Cortex of kidney (tissue), 1 donor: ENCODE measurements at regions not wholly inside any gene's neighbourhood (a gene's known extent, or its start where the extent isn't known, plus 50 kb on each side); places are given as distances from the start of the nearest gene placed in this dataset.
"Not testable (repeated sequence)": the region's sequence is repeated elsewhere in the genome, so short reads cannot be mapped to it uniquely, and the experiment has no call there.

Source experiments
- DNase-seq: peaks from one replicate; lab custom pipeline; 2025; lab: John Stamatoyannopoulos, UW

DNA sequence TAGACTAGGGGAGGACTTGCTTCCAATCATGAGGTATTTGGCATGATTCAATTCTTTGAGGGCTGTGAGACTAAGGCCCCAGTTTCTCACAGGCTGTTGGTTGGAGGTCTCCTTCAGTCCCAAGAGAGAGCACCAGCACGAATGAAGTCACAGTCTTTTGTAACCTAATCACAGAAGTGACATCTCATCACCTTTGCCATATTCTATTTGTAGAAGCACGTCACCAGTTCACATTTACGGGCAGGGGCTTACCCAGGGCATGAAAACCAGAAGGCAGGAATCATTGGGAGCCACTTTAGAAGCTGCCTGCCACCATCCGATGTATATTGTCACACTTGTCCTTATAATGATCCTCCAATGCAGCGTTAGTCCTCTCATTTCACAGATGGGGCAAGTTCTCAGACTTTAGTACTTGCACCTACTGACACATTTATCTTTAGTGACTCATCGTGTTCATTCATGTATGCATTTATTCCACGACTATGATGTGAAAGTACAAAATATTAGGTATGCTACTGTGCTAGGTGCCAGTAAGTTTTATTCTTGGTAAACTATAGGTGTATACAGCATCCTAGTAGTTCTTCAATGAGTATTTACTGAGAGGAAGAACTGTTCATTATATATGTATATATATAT, 163.8 kb upstream of the PGRMC2 start:
- DNase-seq: no peak

GRCh38 chr4:128450326-128451120, 162.9 kb upstream of the PGRMC2 start:
- DNase-seq: no peak

- no peak for DNase-seq
Measured at GRCh38 chr4:128449251-128449650, 161.6 kb upstream of the PGRMC2 start.

DNA sequence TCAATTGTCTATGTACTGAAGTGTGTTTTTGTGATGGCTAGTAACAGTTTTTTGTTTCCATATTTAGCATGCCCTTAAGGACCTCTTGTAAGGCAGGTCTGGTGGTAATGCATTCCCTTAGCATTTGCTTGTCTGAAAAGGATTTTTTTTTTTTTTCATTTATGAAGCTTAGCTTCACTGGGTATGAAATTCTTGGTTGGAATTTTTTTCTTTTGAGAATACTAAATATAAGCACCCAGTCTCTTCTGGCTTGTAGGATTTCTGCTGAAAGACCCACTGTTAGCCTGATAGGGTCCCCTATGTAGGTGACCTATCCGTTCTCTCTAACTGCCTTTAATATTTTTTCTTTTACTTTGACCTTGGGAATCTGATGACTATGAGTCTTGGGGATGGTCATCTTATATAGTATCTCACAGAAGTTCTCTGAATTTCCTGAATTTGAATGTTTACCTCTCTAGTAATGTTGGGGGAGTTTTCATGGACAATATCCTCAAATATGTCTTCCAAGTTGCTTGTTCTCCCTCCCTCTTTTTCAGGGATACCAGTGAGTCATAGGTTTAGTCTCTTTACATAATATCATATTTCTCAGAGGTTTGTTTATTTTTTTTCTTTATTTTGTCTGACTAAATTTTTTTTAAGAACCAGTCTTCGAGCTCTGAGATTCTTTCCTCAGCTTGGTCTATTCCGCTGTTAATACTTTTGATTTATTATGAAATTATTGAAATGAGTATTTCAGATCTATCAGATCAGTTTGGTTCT, 157.1 kb upstream of the PGRMC2 start:
- no peak for DNase-seq

- no peak for DNase-seq
Measured at GRCh38 chr4:128440923-128441322, 153.3 kb upstream of the PGRMC2 start.

- DNase-seq: not testable (repeated sequence)
Measured at GRCh38 chr4:128437023-128437422, 149.4 kb upstream of the PGRMC2 start.

DNA sequence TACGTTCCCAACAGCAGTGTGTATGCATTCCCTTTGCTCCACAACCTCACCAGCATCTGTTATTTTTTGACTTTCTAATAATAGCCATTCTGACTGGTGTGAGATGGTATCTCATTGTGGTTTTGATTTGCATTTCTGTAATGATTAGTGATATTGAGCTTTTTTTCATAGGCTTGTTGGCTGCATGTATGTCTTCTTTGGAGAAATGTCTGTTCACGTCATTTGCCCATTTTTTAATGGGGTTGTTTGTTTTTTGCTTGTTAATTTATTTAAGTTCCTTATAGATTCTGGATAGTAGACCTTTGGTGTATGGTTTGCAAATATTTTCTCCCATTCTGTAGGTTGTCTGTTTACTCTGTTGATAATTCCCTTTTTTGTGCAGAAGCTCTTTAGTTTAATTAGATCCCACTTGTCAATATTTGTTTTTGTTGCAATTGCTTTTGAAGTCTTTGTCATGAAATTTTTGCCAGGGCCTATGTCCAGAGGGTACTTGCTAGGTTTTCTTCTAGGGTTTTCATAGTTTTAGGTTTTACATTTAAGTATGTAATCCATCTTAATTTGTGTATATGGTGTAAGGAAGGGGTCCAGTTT, 141.5 kb upstream of the PGRMC2 start:
- DNase-seq: not testable (repeated sequence)

DNA sequence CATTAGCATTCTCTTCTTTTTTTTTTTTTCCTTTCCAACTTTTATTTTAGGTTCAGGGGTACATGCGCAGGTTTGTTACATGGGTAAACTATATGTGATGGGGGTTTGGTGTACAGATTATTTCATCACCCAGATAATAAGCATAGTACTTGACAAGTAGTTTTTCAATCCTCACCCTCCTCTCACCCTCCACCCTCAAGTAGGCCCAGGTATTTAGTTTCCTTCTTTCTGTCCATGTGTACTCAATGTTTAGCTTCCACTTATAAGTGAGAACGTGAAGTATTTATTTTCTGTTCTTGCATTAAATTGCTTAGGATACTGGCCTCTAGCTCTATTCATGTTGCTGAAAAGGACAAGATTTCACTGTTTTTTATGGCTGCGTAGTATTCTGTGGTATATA, 140.8 kb upstream of the PGRMC2 start:
- DNase-seq: no peak

DNA sequence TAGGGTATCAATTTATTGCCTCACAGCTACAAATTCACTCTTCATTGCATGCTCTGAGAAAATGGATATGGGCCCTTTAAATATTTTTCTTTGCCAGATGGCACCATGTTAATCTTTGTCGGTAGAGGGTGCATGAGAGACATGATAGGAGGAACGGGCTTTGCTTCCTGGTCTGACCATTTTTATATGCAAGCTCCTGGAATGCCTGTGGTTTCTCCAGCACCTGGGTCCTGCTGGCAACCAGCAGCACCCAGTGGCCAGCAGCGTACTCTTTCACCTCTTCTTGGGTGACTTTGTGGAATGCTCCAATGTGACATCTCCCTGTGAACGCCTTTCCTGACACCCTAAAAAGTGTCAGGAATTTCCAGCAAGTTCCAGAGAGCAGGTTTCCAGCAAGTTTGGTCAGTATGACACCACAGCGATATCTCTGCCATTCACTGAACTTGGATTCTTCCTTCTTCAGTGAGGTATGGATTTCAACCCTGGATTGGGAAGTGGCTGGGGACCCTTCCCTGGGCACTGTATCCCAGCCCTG, 140.3 kb upstream of the PGRMC2 start:
- no peak for DNase-seq

GRCh38 chr4:128424527-128425497, 137.2 kb upstream of the PGRMC2 start:
- DNase-seq: no peak

DNA sequence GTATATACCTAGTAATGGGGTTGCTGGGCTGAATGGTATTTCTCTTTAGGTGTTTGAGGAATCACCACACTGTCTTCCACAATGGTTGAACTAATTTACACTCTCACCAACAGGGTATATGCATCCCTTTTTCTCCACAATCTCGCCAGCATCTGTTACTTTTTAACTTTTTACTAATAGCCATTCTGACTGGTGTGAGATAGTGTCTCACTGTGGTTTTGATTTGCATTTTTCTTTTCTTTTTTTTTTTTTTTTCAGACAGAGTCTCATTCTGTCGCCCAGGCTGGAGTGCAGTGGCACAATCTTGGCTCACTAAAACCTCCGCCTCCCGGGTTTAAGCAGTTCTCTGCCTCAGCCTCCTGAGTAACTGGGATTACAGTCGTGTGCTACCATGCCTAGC, 134.7 kb upstream of the PGRMC2 start:
- not testable (repeated sequence) for DNase-seq

DNA sequence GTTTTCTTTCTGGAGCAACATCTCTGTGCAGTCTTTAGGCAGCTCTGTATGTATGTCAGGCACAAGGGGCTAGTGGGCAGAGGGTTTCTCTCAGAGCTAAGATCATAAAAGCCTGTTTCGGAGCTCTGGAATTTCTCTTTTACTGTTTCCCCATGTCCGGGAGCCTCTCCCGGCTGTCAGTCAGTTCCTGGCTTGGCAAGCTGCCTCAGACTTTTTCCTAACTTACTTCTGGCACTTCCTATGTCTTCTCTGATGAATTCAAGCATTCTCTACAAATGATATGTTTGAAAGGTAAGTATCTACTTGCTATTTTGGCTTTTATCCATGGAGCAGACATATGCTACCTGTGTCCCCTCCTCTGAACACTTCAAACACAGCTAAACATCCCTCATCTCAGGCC, 129.3 kb upstream of the PGRMC2 start:
- no peak for DNase-seq

DNA sequence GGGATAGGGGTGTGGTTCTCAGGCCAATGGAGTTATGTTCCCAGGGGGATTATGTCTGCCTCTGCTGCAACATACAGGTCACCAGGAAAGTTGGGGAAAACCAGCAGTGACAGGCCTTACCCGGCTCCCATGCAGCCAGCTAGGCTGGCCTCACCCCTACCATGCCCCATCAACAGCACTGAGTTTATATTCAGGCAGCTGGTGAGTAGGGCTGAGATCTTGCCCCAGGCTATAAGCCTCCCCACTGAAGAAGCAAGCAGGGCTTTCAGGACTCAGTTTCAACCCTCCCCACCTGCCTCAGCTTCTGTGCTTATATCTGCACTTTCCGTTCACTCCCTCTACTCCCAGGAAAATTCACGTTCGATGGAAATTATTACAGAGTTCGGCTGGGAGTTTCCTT, 122.4 kb upstream of the PGRMC2 start:
- no peak for DNase-seq

DNA sequence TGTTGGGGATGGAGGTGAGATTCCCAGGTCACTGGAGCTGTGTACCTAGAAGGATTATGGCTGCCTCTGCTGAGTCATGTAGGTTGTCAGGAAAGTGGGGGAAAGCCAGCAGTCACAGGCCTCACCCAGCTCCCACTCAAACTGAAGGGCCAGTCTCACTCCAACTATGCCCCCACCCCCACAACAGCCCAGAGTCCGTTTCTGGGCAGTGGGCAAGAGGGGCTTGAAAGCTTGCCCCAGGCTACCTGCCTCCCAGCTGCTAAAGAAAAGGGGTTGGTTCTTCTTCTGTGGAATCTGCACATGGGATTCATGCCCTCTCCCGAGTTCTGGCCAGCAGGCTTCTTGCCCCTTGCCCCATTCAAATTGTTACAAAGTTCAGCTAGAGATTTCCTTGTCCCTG, 116.0 kb upstream of the PGRMC2 start:
- DNase-seq: no peak

DNA sequence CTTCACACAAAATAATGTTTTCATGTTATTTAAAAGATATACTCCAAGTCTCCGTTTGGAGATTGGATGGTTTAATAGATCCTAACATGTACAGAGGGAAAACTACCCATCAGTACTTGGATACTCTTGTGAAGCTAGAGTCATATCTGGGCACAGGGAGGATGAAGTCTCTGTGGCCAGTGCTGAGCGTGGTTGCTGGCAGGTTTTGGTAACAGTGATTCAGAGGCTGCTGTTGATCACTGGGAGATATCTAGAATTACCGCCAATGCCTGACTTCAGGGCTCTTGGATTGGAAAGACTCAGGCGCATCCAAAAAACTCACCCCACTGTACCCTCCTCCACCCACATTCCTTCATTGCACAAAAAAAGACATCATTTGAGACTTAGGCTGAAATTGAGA, 107.2 kb upstream of the PGRMC2 start:
- DNase-seq: no peak

GRCh38 chr4:128393101-128393704, 105.6 kb upstream of the PGRMC2 start:
- DNase-seq: no peak

DNA sequence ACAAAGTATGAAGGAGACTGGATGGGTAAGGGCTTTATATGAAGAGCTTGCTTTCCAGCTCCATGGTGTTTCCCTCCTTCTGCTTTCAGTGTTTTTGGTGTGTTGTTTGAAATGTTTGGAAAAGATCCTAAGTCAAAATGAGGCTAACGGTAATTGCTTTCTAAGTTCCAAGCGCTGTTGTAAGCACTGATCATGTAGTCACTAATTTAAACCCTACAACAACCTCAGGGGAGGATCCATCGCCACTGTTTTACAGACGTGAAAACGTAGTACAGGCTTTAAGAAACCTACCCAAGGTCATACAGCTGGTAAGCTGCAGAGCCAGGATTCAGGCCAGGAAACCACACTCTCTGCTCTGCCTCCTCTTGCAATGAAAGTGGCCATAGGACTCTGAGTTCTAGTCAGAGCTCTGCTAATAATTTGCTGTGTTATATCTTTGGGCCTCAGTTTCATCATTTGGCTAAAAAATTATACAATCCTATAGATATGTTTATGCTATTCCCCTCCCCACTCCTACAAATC, 102.9 kb upstream of the PGRMC2 start:
- DNase-seq: no peak

- no peak for DNase-seq
Measured at GRCh38 chr4:128388796-128389195, 101.2 kb upstream of the PGRMC2 start.

- no peak for DNase-seq
Measured at GRCh38 chr4:128388352-128388630, 100.7 kb upstream of the PGRMC2 start.

GRCh38 chr4:128387600-128388351, 100.2 kb upstream of the PGRMC2 start:
- DNase-seq: no peak
